ENCODE measurements at regions not wholly inside any gene's neighbourhood (a gene's known extent, or its start where the extent isn't known, plus 50 kb on each side); places are given as distances from the start of the nearest gene placed in this dataset.
A peak's percentile ranks its signal among the peaks of the same experiment; 100 is the strongest.
"Not testable (repeated sequence)": the region's sequence is repeated elsewhere in the genome, so short reads cannot be mapped to it uniquely, and the experiment has no call there.

- no peak for DNase-seq (ENCODE audit: low read depth)
These were observed 151.0 kb downstream of the NUF2 start for GRCh38 chr1:163472651-163473248.

GRCh38 chr1:163477276-163477830, 155.6 kb downstream of the NUF2 start:
- no peak for DNase-seq (ENCODE audit: low read depth)

- DNase-seq (ENCODE audit: low read depth): not testable (repeated sequence)
These were observed 176.9 kb downstream of the NUF2 start for GRCh38 chr1:163498391-163499330.

GRCh38 chr1:163504331-163504978, 182.7 kb downstream of the NUF2 start:
- no peak for DNase-seq (ENCODE audit: low read depth)

GRCh38 chr1:163509114-163509513, 187.4 kb downstream of the NUF2 start:
- no peak for DNase-seq (ENCODE audit: low read depth)

GRCh38 chr1:163512349-163512989, 190.7 kb downstream of the NUF2 start:
- no peak for DNase-seq (ENCODE audit: low read depth)

- DNase-seq (ENCODE audit: low read depth): no peak
These were observed 201.7 kb downstream of the NUF2 start for GRCh38 chr1:163523375-163524029.

GRCh38 chr1:163528710-163529348, 207.1 kb downstream of the NUF2 start:
- DNase-seq (ENCODE audit: low read depth): peak; percentile 31

- DNase-seq (ENCODE audit: low read depth): no peak
These were observed 209.6 kb downstream of the NUF2 start for GRCh38 chr1:163531345-163531744.

GRCh38 chr1:163535401-163535800, 213.6 kb downstream of the NUF2 start:
- DNase-seq (ENCODE audit: low read depth): no peak

- DNase-seq (ENCODE audit: low read depth): peak; percentile 20
These were observed 214.1 kb downstream of the NUF2 start for GRCh38 chr1:163535807-163536206.

GRCh38 chr1:163537809-163538208, 216.1 kb downstream of the NUF2 start:
- DNase-seq (ENCODE audit: low read depth): no peak

- no peak for DNase-seq (ENCODE audit: low read depth)
These were observed 216.9 kb downstream of the NUF2 start for GRCh38 chr1:163538667-163539066.

- DNase-seq (ENCODE audit: low read depth): no peak
These were observed 219.0 kb downstream of the NUF2 start for GRCh38 chr1:163540727-163541126.

GRCh38 chr1:163544441-163544840, 222.7 kb downstream of the NUF2 start:
- DNase-seq (ENCODE audit: low read depth): no peak

GRCh38 chr1:163558162-163558561, 236.4 kb downstream of the NUF2 start:
- DNase-seq (ENCODE audit: low read depth): no peak

- peak; percentile 30 for DNase-seq (ENCODE audit: low read depth)
These were observed 240.0 kb downstream of the NUF2 start for GRCh38 chr1:163561580-163562295.

- DNase-seq (ENCODE audit: low read depth): no peak
These were observed 240.6 kb downstream of the NUF2 start for GRCh38 chr1:163562355-163562754.

GRCh38 chr1:163565166-163565565, 243.4 kb downstream of the NUF2 start:
- no peak for DNase-seq (ENCODE audit: low read depth)

- no peak for DNase-seq (ENCODE audit: low read depth)
These were observed 248.3 kb downstream of the NUF2 start for GRCh38 chr1:163570071-163570470.

Measured in EH (cell line).